GM12891 (cell line): ENCODE measurements at regions not wholly inside any gene's neighbourhood (a gene's known extent, or its start where the extent isn't known, plus 50 kb on each side); places are given as distances from the start of the nearest gene placed in this dataset.

Source experiments
- POLR2A ChIP-seq: IDR thresholded peaks from 2 replicates; pipeline ENCODE4 v1.6.1; 2011; ENCODE audit warnings: low read depth, low read length, control low read depth
- POLR2AphosphoS5 ChIP-seq: IDR thresholded peaks from 2 replicates; pipeline ENCODE4 v1.6.1; 2011; ENCODE audit warnings: low read depth, low read length, control low read depth

- TF ChIP-seq POLR2A (no peak), POLR2AphosphoS5 (no peak)
Observed at GRCh38 chr5:113897748-113898147, 384.3 kb downstream of the YTHDC2 start.
